B cell (primary cell): ENCODE measurements at regions not wholly inside any gene's neighbourhood (a gene's known extent, or its start where the extent isn't known, plus 50 kb on each side); places are given as distances from the start of the nearest gene placed in this dataset.

Source experiments
- EZH2 ChIP-seq: IDR thresholded peaks from 2 replicates; pipeline ENCODE4 v1.6.1; 2012; ENCODE audit warnings: borderline replicate concordance, low read depth, mild to moderate bottlenecking, moderate library complexity, low read length; ENCODE audit not compliant: insufficient read depth, poor library complexity, severe bottlenecking
- TF ChIP-seq, protein P1 (sequence below): fragments of 200-600 bp; IDR thresholded peaks from one replicate; pipeline ENCODE4 v1.8.0; 2022; ENCODE audit warnings: antibody characterized with exemption, mild to moderate bottlenecking

GRCh38 chr11:36928621-36929020 is 330.6 kb upstream of the RAG2 start:
- TF ChIP-seq, protein P1, sequence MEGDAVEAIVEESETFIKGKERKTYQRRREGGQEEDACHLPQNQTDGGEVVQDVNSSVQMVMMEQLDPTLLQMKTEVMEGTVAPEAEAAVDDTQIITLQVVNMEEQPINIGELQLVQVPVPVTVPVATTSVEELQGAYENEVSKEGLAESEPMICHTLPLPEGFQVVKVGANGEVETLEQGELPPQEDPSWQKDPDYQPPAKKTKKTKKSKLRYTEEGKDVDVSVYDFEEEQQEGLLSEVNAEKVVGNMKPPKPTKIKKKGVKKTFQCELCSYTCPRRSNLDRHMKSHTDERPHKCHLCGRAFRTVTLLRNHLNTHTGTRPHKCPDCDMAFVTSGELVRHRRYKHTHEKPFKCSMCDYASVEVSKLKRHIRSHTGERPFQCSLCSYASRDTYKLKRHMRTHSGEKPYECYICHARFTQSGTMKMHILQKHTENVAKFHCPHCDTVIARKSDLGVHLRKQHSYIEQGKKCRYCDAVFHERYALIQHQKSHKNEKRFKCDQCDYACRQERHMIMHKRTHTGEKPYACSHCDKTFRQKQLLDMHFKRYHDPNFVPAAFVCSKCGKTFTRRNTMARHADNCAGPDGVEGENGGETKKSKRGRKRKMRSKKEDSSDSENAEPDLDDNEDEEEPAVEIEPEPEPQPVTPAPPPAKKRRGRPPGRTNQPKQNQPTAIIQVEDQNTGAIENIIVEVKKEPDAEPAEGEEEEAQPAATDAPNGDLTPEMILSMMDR = no peak
- no peak for TF ChIP-seq EZH2
